H9 (cell line): ENCODE measurements at regions not wholly inside any gene's neighbourhood (a gene's known extent, or its start where the extent isn't known, plus 50 kb on each side); places are given as distances from the start of the nearest gene placed in this dataset.

Source experiments
- DNase-seq: peaks from one replicate; pipeline ENCODE4 v3.0.0-alpha.2; 2017
- H2AFZ ChIP-seq: one replicate; pipeline ENCODE4 v1.6.1; 2013; ENCODE audit warnings: mild to moderate bottlenecking, low read length, control low read depth, moderate library complexity
- H2AK5ac ChIP-seq: 2 replicates; pipeline ENCODE4 v1.6.1; 2013; ENCODE audit warnings: low read length, control low read depth, mixed read lengths; ENCODE audit not compliant: insufficient read length
- H2BK120ac ChIP-seq: one replicate; pipeline ENCODE4 v1.6.1; 2013; ENCODE audit warnings: low read depth, mild to moderate bottlenecking, low read length, control low read depth, inconsistent platforms; ENCODE audit not compliant: poor library complexity, severe bottlenecking
- H2BK12ac ChIP-seq: 2 replicates; pipeline ENCODE4 v1.6.1; 2013; ENCODE audit warnings: low read length, control low read depth, mixed read lengths, low read depth; ENCODE audit not compliant: insufficient read length
- H2BK15ac ChIP-seq: 2 replicates; pipeline ENCODE4 v1.6.1; 2013; ENCODE audit warnings: low read depth, low read length, control low read depth
- H2BK20ac ChIP-seq: one replicate; pipeline ENCODE4 v1.6.1; 2013; ENCODE audit warnings: low read depth, mild to moderate bottlenecking, low read length, control low read depth, inconsistent platforms; ENCODE audit not compliant: poor library complexity, severe bottlenecking
- H2BK5ac ChIP-seq: 2 replicates; pipeline ENCODE4 v1.6.1; 2013; ENCODE audit warnings: low read length, control low read depth, mixed read lengths; ENCODE audit not compliant: insufficient read length
- H3K14ac ChIP-seq: 2 replicates; pipeline ENCODE4 v1.6.1; 2013; ENCODE audit warnings: low read length, control low read depth; ENCODE audit not compliant: insufficient read depth
- H3K18ac ChIP-seq: 2 replicates; pipeline ENCODE4 v1.6.1; 2013; ENCODE audit warnings: low read depth, mild to moderate bottlenecking, mixed read lengths, low read length, control low read depth; ENCODE audit not compliant: insufficient read length
- H3K23ac ChIP-seq: 2 replicates; pipeline ENCODE4 v1.6.1; 2013; ENCODE audit warnings: low read length, control low read depth, mixed read lengths, low read depth; ENCODE audit not compliant: insufficient read length
- H3K23me2 ChIP-seq: 2 replicates; pipeline ENCODE4 v1.6.1; 2013; ENCODE audit warnings: low read depth, mild to moderate bottlenecking, mixed read lengths, low read length, control low read depth; ENCODE audit not compliant: insufficient read length, poor library complexity, severe bottlenecking
- H3K27ac ChIP-seq: 2 replicates; pipeline ENCODE4 v1.5.1; 2013; ENCODE audit warnings: low read length, control low read depth, mixed read lengths, low read depth; ENCODE audit not compliant: insufficient read length
- H3K27me3 ChIP-seq: 2 replicates; pipeline ENCODE4 v1.6.1; 2013; ENCODE audit warnings: low read length, control low read depth, inconsistent platforms; ENCODE audit not compliant: insufficient read depth
- H3K4ac ChIP-seq: 2 replicates; pipeline ENCODE4 v1.6.1; 2013; ENCODE audit warnings: low read depth, mild to moderate bottlenecking, control low read depth, inconsistent platforms, low read length, moderate library complexity
- H3K4me1 ChIP-seq: 2 replicates; pipeline ENCODE4 v1.6.1; 2013; ENCODE audit warnings: low read length, control low read depth, inconsistent platforms; ENCODE audit not compliant: insufficient read depth
- H3K4me2 ChIP-seq: 2 replicates; pipeline ENCODE4 v1.6.1; 2013; ENCODE audit warnings: low read length, control low read depth, mixed read lengths; ENCODE audit not compliant: insufficient read length, insufficient read depth
- H3K56ac ChIP-seq: 2 replicates; pipeline ENCODE4 v1.6.1; 2013; ENCODE audit warnings: low read depth, mild to moderate bottlenecking, mixed read lengths, low read length, control low read depth; ENCODE audit not compliant: insufficient read length
- H3K79me1 ChIP-seq: 2 replicates; pipeline ENCODE4 v1.6.1; 2013; ENCODE audit warnings: low read depth, mild to moderate bottlenecking, moderate library complexity, low read length, control low read depth, inconsistent platforms; ENCODE audit not compliant: insufficient read depth, poor library complexity, severe bottlenecking
- H3K79me2 ChIP-seq: 2 replicates; pipeline ENCODE4 v1.6.1; 2013; ENCODE audit warnings: low read length, control low read depth, inconsistent platforms; ENCODE audit not compliant: insufficient read depth
- H3K9ac ChIP-seq: 2 replicates; pipeline ENCODE4 v1.6.1; 2013; ENCODE audit warnings: low read length, control low read depth, mixed read lengths; ENCODE audit not compliant: insufficient read length; ENCODE audit errors: extremely low read depth
- H3K9me3 ChIP-seq: one replicate; pipeline ENCODE4 v1.6.1; 2013; ENCODE audit warnings: low read depth, low read length, inconsistent platforms; ENCODE audit not compliant: control insufficient read depth
- H3T11ph ChIP-seq: one replicate; pipeline ENCODE4 v1.6.1; 2013; ENCODE audit warnings: mild to moderate bottlenecking, low read length, control low read depth, inconsistent platforms
- H4K20me1 ChIP-seq: one replicate; pipeline ENCODE4 v1.6.1; 2013; ENCODE audit not compliant: control insufficient read depth, insufficient read length, insufficient read depth
- H4K5ac ChIP-seq: 2 replicates; pipeline ENCODE4 v1.6.1; 2013; ENCODE audit warnings: low read depth, mild to moderate bottlenecking, mixed read lengths, low read length, control low read depth; ENCODE audit not compliant: insufficient read length
- H4K8ac ChIP-seq: replicated peaks from 2 replicates; pipeline ENCODE4 v1.6.1; 2013; ENCODE audit warnings: low read length, control low read depth, mixed read lengths, low read depth; ENCODE audit not compliant: insufficient read length
- H4K91ac ChIP-seq: 2 replicates; pipeline ENCODE4 v1.6.1; 2013; ENCODE audit warnings: low read depth, mild to moderate bottlenecking, moderate library complexity, mixed read lengths, low read length, control low read depth; ENCODE audit not compliant: insufficient read length
- H3K27ac Mint-ChIP-seq, 3 experiments: 2 replicates in 2 of 3; 3 replicates in 1 of 3; pipeline ENCODE4 v1.8.0; 2020 to 2021; ENCODE audit warnings: mixed read lengths in 3 of 3, mild to moderate bottlenecking in 1 of 3, moderate library complexity in 1 of 3
- H3K27me3 Mint-ChIP-seq: 2 replicates; pipeline ENCODE4 v1.8.0; 2021; ENCODE audit warnings: low read depth, mild to moderate bottlenecking, moderate library complexity, mixed read lengths
- H3K36me3 Mint-ChIP-seq, 3 experiments: 2 replicates in 2 of 3; 3 replicates in 1 of 3; pipeline ENCODE4 v1.8.0; 2020 to 2021; ENCODE audit warnings: low read depth in 3 of 3, mixed read lengths in 3 of 3; ENCODE audit not compliant: insufficient read depth in 1 of 3
- H3K4me1 Mint-ChIP-seq, 2 experiments: 2 replicates each; pipeline ENCODE4 v1.8.0; 2020; ENCODE audit warnings: mixed read lengths in 2 of 2
- H3K4me3 Mint-ChIP-seq, 2 experiments: 2 replicates in 1 of 2; 3 replicates in 1 of 2; pipeline ENCODE4 v1.8.0; 2020 to 2021; ENCODE audit warnings: mild to moderate bottlenecking in 2 of 2, mixed read lengths in 2 of 2, moderate library complexity in 1 of 2
- H3K9me3 Mint-ChIP-seq, 2 experiments: 2 replicates in 1 of 2; 3 replicates in 1 of 2; pipeline ENCODE4 v1.8.0; 2020; ENCODE audit warnings: mild to moderate bottlenecking in 2 of 2, mixed read lengths in 2 of 2, moderate library complexity in 1 of 2
- CTCF ChIP-seq: fragments of 200-600 bp; sonication (generic); conservative IDR thresholded peaks from 3 replicates; pipeline ENCODE4 v1.8.0; 2021; ENCODE audit warnings: antibody characterized with exemption, mild to moderate bottlenecking
- WGBS: extraction: QIAGEN DNeasy Blood & Tissue Kit; methylation state at CpG from one replicate; pipeline ENCODE4 v1.1.7; 2013; ENCODE audit warnings: missing lambda C conversion rate, low lambda C conversion rate, mixed read lengths; ENCODE audit not compliant: insufficient read length; ENCODE audit errors: extremely low coverage; 5-methylcytosine and 5-hydroxymethylcytosine counted together

GRCh38 chr22:49079743-49080500 lies 747.8 kb downstream of the BRD1 start:
- Histone ChIP-seq H2BK20ac (no peak overlapping the region), H3K23ac (no peak overlapping the region), H3K79me1 (no peaks in the 10 kb centered on the region), H3K4me2 (no peak overlapping the region), H2BK15ac (no peak overlapping the region), H3K27ac (no peak overlapping the region), H2AK5ac (no peak overlapping the region), H2BK5ac (no peak overlapping the region), H3K4me1 (no peaks in the 10 kb centered on the region), H3K14ac (no peak overlapping the region), H3K23me2 (no peaks in the 10 kb centered on the region), H3K9ac (no peak overlapping the region), H2AFZ (no peak overlapping the region), H3K9me3 (no peaks in the 10 kb centered on the region), H2BK120ac (no peak overlapping the region), H2BK12ac (no peak overlapping the region), H4K5ac (no peak overlapping the region), H3K4ac (no peak overlapping the region), H3K79me2 (no peaks in the 10 kb centered on the region), H4K8ac (no peak overlapping the region), H3T11ph (no peak overlapping the region), H3K27me3 (no peaks in the 10 kb centered on the region), H4K91ac (no peak overlapping the region), H3K56ac (no peak overlapping the region), H3K18ac (no peak overlapping the region), H4K20me1 (no peaks in the 10 kb centered on the region)
- Mint-ChIP-seq H3K27me3 (peaks cover 6% of the 10 kb centered on the region), H3K4me1 (peaks cover 0 to 5% of the 10 kb centered on the region in 2 experiments; a peak in 2 of 4 replicates), H3K9me3 (no peaks in the 10 kb centered on the region), H3K27ac (no peak overlapping the region), H3K4me3 (no peak overlapping the region), H3K36me3 (no peaks in the 10 kb centered on the region)
- no peak for DNase-seq
- no peak for TF ChIP-seq CTCF
- WGBS: no CpG with 5 or more reads among the region's 15 CpGs
